HepG2 (cell line): ENCODE measurements at regions not wholly inside any gene's neighbourhood (a gene's known extent, or its start where the extent isn't known, plus 50 kb on each side); places are given as distances from the start of the nearest gene placed in this dataset.

Source experiments
- ATAC-seq: fragments of 200-7000 bp; cut with Tn5 transposase; 3 replicates; pipeline ENCODE4 v1.9.1; 2020; ENCODE audit warnings: mild to moderate bottlenecking, moderate library complexity
- BruUV-seq: library from RNA; stranded (reverse); fragments of 400-500 nt; replicated peaks from 2 replicates; lab custom pipeline; 2021; lab: Mats Ljungman, UMichigan
- CTCF ChIA-PET: fragments of 300-600 bp; formaldehyde crosslinking; extraction: SDS; loops from one replicate; lab custom pipeline; 2021; ENCODE audit warnings: low total read pairs, inconsistent platforms, low intra/inter-chr PET ratio; lab: Yijun Ruan, JAX
- POLR2A ChIA-PET: fragments of 350-600 bp; sonication (Branson Sonifier 250); formaldehyde crosslinking; loops from one replicate; lab custom pipeline; 2020; ENCODE audit warnings: antibody characterized with exemption, inconsistent platforms; lab: Yijun Ruan, JAX
- DNase-seq: peaks from one replicate; pipeline ENCODE4 v3.0.0-alpha.2; 2015; ENCODE audit warnings: low spot score
- FAIRE-seq: peaks from 3 replicates; lab custom pipeline; 2011; peaks lifted over from hg19 to GRCh38; lab: Jason Lieb, UNC
- H2AFZ ChIP-seq: one replicate; pipeline ENCODE4 v1.6.1; 2011; ENCODE audit warnings: low read length, inconsistent platforms
- H3K27ac ChIP-seq: fragments of 300-600 bp; 3 replicates; pipeline ENCODE4 v1.8.0; 2011; ENCODE audit warnings: mixed run types, mild to moderate bottlenecking, mixed read lengths, low read length, inconsistent platforms; ENCODE audit not compliant: insufficient read depth; ENCODE audit errors: extremely low read length
- H3K27me3 ChIP-seq, 2 experiments: fragments of 200-600 bp in 1 of 2; 2 replicates in 1 of 2; 3 replicates in 1 of 2; pipeline versions ENCODE4 v1.6.0 to v1.8.0; 2011; ENCODE audit warnings: low read length in 2 of 2, mild to moderate bottlenecking in 2 of 2, moderate library complexity in 2 of 2, inconsistent platforms in 1 of 2; ENCODE audit not compliant: insufficient read depth in 2 of 2, control insufficient read depth in 1 of 2
- H3K36me3 ChIP-seq, 2 experiments: fragments of 200-600 bp in 1 of 2; replicated peaks in 1 of 2; 2 replicates in 1 of 2; 3 replicates in 1 of 2; pipeline versions ENCODE4 v1.5.1 to v1.8.0; 2011; ENCODE audit warnings: low read length in 2 of 2, inconsistent platforms in 1 of 2; ENCODE audit not compliant: insufficient read depth in 2 of 2, control insufficient read depth in 1 of 2
- H3K4me1 ChIP-seq: 2 replicates; pipeline ENCODE4 v1.5.1; 2012; ENCODE audit warnings: low read length, inconsistent platforms; ENCODE audit not compliant: insufficient read depth
- H3K4me2 ChIP-seq: 2 replicates; pipeline ENCODE4 v1.6.0; 2011; ENCODE audit warnings: low read depth, low read length, inconsistent platforms
- H3K4me3 ChIP-seq, 3 experiments: fragments of 200-600 bp in 1 of 3; sonication (generic), shearing (Covaris generic) in 1 of 3; replicated peaks in 1 of 3; 2 replicates each; pipeline ENCODE4 v1.5.1; 2011 to 2016; ENCODE audit warnings: low read length in 3 of 3, inconsistent platforms in 2 of 3, low read depth in 2 of 3, mild to moderate bottlenecking in 2 of 3, control low read depth in 1 of 3, mixed read lengths in 1 of 3; ENCODE audit not compliant: insufficient read depth in 1 of 3
- H3K79me2 ChIP-seq: one replicate; pipeline ENCODE4 v1.6.1; 2011; ENCODE audit warnings: low read length, inconsistent platforms; ENCODE audit not compliant: insufficient read depth
- H3K9ac ChIP-seq: 2 replicates; pipeline ENCODE4 v1.6.0; 2011; ENCODE audit warnings: mild to moderate bottlenecking, low read depth, low read length, inconsistent platforms; ENCODE audit not compliant: insufficient read depth
- H3K9me3 ChIP-seq: 2 replicates; pipeline ENCODE4 v1.5.1; 2012; ENCODE audit warnings: mild to moderate bottlenecking, low read length
- H4K20me1 ChIP-seq: 2 replicates; pipeline ENCODE4 v1.6.0; 2011; ENCODE audit warnings: inconsistent platforms, mild to moderate bottlenecking, low read length, moderate library complexity; ENCODE audit not compliant: insufficient read depth
- CENPT ChIP-seq: sonication (generic); formaldehyde crosslinking; IDR thresholded peaks from 2 replicates; pipeline ENCODE4 v1.8.0; 2022; ENCODE audit warnings: low read depth, mild to moderate bottlenecking, moderate library complexity, missing genetic modification reagents
- SIN3A ChIP-seq: IDR thresholded peaks from 2 replicates; pipeline ENCODE4 v1.6.1; 2011; ENCODE audit warnings: low read depth, mild to moderate bottlenecking, control low read depth, low read length, borderline replicate concordance
- TARDBP ChIP-seq: sonication (generic); formaldehyde crosslinking; IDR thresholded peaks from 2 replicates; pipeline ENCODE4 v1.8.0; 2022; ENCODE audit warnings: mild to moderate bottlenecking, missing genetic modification reagents
- THRA ChIP-seq: sonication (generic); formaldehyde crosslinking; IDR thresholded peaks from 2 replicates; pipeline ENCODE4 v1.4.0; 2020; ENCODE audit warnings: missing genetic modification reagents, borderline replicate concordance
- ZBTB14 ChIP-seq: sonication (generic); formaldehyde crosslinking; IDR thresholded peaks from 2 replicates; pipeline ENCODE4 v1.4.0; 2020; ENCODE audit warnings: missing genetic modification reagents
- ZNF550 ChIP-seq: sonication (generic); formaldehyde crosslinking; IDR thresholded peaks from 2 replicates; pipeline ENCODE4 v1.4.0; 2020; ENCODE audit warnings: mild to moderate bottlenecking, missing genetic modification reagents, borderline replicate concordance
- WGBS: methylation state at CpG from one replicate; pipeline ENCODE4 v1.1.6; 2017; ENCODE audit warnings: low lambda C conversion rate; 5-methylcytosine and 5-hydroxymethylcytosine counted together
- in situ Hi-C: cut with HindIII; loops from 2 replicates; pipeline ENCODE4 v1.10.0; 2017; ENCODE audit warnings: low pct_unique_long_range_greater_than_20kb; ENCODE audit not compliant: extremely low pct_ligation_motif_present
- intact Hi-C: fragments of 100-400 bp; cut with micrococcal nuclease; formaldehyde crosslinking; loops from one replicate; pipeline ENCODE4 v1.10.0; 2022; ENCODE audit not compliant: unreplicated experiment
- TF ChIP-seq, protein P1 (sequence below): sonication (generic); formaldehyde crosslinking; IDR thresholded peaks from 2 replicates; pipeline ENCODE4 v1.4.0; 2020; ENCODE audit warnings: mild to moderate bottlenecking, missing genetic modification reagents
- TF ChIP-seq, protein P2 (sequence below): sonication (generic); formaldehyde crosslinking; IDR thresholded peaks from 2 replicates; pipeline ENCODE4 v1.5.0; 2020; ENCODE audit warnings: mild to moderate bottlenecking, missing genetic modification reagents
- TF ChIP-seq, protein P3 (sequence below): IDR thresholded peaks from 2 replicates; pipeline ENCODE4 v1.6.1; 2016

- no peaks in the 10 kb centered on the region for H3K79me2 ChIP-seq
- no peak for DNase-seq
- in situ Hi-C loops = no loop called here
- no peak for FAIRE-seq
- intact Hi-C loops = no loop called here
- ChIA-PET POLR2A (no interaction called here), CTCF (no interaction called here)
- no peaks in the 10 kb centered on the region for H3K9me3 ChIP-seq
- no peak overlapping the region for H3K27ac ChIP-seq
- 0 out of 5 replicates have a peak, but pooled peaks cover 0 to 4% of the 10 kb centered on the region in 2 experiments for H3K27me3 ChIP-seq
- ATAC-seq = no peak
- H2AFZ ChIP-seq = no peak overlapping the region
- no TSS peak for BruUV-seq
- H3K4me2 ChIP-seq = no peak overlapping the region
- H3K4me3 ChIP-seq = no peak overlapping the region
- no peaks in the 10 kb centered on the region for H3K4me1 ChIP-seq
- 0% methylated on average over 2 of the region's 2 CpGs for WGBS
- H3K36me3 ChIP-seq = no peaks in the 10 kb centered on the region
- H3K9ac ChIP-seq = no peak overlapping the region
- no peaks in the 10 kb centered on the region for H4K20me1 ChIP-seq
- no peak for TF ChIP-seq THRA
- no peak for TF ChIP-seq SIN3A
- TF ChIP-seq, protein P1, sequence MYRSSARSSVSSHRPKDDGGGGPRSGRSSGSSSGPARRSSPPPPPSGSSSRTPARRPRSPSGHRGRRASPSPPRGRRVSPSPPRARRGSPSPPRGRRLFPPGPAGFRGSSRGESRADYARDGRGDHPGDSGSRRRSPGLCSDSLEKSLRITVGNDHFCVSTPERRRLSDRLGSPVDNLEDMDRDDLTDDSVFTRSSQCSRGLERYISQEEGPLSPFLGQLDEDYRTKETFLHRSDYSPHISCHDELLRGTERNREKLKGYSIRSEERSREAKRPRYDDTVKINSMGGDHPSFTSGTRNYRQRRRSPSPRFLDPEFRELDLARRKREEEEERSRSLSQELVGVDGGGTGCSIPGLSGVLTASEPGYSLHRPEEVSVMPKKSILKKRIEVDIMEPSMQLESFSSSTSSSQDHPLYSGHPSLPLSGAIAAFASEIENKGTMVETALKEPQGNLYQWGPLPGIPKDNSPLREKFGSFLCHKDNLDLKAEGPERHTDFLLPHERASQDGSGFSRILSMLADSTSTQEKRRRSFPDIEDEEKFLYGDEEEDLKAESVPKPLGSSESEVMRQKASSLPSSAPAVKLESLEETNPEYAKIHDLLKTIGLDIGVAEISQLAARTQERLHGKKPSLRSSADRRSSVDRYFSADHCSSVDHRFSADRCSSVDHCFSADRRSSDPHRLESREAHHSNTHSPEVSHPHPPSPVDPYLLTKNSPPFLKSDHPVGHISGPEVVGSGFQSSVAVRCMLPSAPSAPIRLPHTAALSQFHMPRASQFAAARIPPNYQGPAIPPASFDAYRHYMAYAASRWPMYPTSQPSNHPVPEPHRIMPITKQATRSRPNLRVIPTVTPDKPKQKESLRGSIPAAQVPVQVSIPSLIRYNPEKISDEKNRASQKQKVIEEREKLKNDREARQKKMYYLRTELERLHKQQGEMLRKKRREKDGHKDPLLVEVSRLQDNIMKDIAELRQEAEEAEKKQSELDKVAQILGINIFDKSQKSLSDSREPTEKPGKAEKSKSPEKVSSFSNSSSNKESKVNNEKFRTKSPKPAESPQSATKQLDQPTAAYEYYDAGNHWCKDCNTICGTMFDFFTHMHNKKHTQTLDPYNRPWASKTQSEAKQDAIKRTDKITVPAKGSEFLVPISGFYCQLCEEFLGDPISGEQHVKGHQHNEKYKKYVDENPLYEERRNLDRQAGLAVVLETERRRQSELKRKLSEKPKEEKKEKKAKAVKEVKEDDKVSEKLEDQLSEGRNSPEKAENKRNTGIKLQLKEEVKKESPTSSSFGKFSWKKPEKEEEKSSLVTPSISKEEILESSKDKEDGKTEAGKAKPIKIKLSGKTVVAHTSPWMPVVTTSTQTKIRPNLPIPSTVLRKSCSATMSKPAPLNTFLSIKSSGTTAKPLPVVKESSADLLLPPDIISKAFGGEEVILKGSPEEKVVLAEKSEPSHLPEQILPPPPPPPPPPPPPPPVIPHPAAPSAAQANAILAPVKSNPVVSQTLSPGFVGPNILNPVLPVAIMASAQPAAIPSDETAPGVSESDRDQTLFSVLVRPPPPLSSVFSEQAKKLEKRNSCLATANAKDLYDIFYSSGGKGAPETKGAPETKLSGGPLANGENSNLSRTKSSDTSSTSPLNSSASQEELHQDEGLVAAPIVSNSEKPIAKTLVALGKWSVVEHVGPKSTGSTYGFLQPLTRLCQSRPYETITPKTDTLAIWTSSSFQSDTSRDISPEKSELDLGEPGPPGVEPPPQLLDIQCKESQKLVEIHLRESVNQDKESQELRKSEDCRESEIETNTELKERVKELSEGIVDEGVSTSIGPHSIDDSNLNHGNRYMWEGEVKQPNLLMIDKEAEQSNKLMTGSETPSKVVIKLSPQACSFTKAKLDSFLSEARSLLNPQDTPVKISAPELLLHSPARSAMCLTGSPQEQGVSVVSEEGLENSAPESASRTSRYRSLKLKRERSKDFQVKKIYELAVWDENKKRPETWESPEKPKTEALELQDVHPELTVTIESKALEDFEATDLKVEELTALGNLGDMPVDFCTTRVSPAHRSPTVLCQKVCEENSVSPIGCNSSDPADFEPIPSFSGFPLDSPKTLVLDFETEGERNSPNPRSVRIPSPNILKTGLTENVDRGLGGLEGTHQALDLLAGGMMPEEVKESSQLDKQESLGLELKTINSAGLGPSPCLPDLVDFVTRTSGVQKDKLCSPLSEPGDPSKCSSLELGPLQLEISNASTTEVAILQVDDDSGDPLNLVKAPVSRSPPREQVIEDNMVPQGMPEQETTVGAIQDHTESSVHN = no peak
- TF ChIP-seq TARDBP (CRISPR knock-in tag) = no peak
- no peak for TF ChIP-seq CENPT
- TF ChIP-seq ZNF550 (CRISPR knock-in tag) = no peak
- TF ChIP-seq, protein P2, sequence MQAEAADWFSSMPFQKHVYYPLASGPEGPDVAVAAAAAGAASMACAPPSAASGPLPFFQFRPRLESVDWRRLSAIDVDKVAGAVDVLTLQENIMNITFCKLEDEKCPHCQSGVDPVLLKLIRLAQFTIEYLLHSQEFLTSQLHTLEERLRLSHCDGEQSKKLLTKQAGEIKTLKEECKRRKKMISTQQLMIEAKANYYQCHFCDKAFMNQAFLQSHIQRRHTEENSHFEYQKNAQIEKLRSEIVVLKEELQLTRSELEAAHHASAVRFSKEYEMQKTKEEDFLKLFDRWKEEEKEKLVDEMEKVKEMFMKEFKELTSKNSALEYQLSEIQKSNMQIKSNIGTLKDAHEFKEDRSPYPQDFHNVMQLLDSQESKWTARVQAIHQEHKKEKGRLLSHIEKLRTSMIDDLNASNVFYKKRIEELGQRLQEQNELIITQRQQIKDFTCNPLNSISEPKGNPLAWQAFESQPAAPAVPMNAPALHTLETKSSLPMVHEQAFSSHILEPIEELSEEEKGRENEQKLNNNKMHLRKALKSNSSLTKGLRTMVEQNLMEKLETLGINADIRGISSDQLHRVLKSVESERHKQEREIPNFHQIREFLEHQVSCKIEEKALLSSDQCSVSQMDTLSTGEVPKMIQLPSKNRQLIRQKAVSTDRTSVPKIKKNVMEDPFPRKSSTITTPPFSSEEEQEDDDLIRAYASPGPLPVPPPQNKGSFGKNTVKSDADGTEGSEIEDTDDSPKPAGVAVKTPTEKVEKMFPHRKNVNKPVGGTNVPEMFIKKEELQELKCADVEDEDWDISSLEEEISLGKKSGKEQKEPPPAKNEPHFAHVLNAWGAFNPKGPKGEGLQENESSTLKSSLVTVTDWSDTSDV (CRISPR knock-in tag) = no peak
- no peak for TF ChIP-seq ZBTB14 (CRISPR knock-in tag)
- TF ChIP-seq, protein P3, sequence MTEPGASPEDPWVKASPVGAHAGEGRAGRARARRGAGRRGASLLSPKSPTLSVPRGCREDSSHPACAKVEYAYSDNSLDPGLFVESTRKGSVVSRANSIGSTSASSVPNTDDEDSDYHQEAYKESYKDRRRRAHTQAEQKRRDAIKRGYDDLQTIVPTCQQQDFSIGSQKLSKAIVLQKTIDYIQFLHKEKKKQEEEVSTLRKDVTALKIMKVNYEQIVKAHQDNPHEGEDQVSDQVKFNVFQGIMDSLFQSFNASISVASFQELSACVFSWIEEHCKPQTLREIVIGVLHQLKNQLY (CRISPR knock-in tag) = no peak
These were observed 139.9 kb upstream of the IGSF21 start for GRCh38 chr1:17967623-17968255.
